ENCODE measurements at regions not wholly inside any gene's neighbourhood (a gene's known extent, or its start where the extent isn't known, plus 50 kb on each side); places are given as distances from the start of the nearest gene placed in this dataset.

GRCh38 chr3:18723206-18723810, 298.2 kb upstream of the SATB1 start:
- no peak overlapping the region for H3K4me3 ChIP-seq (ENCODE audit: low read depth, low read length)
- DNase-seq (ENCODE audit: low read depth): peak; percentile 58
- TF ChIP-seq POLR2A (IDR thresholded peaks at IDR 0.05; ENCODE audit: extremely low read depth, insufficient read length) (no peak), MAX (IDR thresholded peaks at IDR 0.05; ENCODE audit: low read depth, low read length) (no peak)

- no peak for DNase-seq (ENCODE audit: low read depth)
- H3K4me3 ChIP-seq (ENCODE audit: low read depth, low read length): no peak overlapping the region
- no peak for TF ChIP-seq MAX (IDR thresholded peaks at IDR 0.05; ENCODE audit: low read depth, low read length)
- no peak for TF ChIP-seq POLR2A (IDR thresholded peaks at IDR 0.05; ENCODE audit: extremely low read depth, insufficient read length)
- no peak for TF ChIP-seq MYC (IDR thresholded peaks at IDR 0.05; ENCODE audit: low read depth, low read length)
Observed at GRCh38 chr3:18720543-18720942, 295.4 kb upstream of the SATB1 start.

DNA sequence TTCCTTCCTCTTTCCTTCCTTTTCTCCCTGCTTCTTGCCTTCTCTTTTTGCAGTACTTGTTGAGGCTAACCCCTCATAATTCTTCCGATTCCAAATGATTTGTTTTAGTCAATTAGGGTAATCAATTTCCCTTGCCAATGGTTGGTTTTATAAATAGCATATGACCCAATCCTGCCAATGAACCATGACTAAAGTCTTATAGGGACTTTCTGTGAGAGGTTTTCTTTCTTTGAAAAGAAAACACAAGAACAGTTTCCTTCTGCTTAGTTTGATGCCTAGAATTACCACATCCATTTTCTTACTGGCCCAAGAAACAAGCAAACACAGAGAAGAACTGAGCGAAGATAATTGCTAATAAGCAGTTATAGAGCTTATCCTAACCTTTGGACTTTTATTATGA, 292.5 kb upstream of the SATB1 start:
- no peak for TF ChIP-seq MYC (IDR thresholded peaks at IDR 0.05; ENCODE audit: low read depth, low read length)
- TF ChIP-seq MAX (IDR thresholded peaks at IDR 0.05; ENCODE audit: low read depth, low read length): no peak
- TF ChIP-seq POLR2A (IDR thresholded peaks at IDR 0.05; ENCODE audit: extremely low read depth, insufficient read length): no peak
- TF ChIP-seq, protein P1, sequence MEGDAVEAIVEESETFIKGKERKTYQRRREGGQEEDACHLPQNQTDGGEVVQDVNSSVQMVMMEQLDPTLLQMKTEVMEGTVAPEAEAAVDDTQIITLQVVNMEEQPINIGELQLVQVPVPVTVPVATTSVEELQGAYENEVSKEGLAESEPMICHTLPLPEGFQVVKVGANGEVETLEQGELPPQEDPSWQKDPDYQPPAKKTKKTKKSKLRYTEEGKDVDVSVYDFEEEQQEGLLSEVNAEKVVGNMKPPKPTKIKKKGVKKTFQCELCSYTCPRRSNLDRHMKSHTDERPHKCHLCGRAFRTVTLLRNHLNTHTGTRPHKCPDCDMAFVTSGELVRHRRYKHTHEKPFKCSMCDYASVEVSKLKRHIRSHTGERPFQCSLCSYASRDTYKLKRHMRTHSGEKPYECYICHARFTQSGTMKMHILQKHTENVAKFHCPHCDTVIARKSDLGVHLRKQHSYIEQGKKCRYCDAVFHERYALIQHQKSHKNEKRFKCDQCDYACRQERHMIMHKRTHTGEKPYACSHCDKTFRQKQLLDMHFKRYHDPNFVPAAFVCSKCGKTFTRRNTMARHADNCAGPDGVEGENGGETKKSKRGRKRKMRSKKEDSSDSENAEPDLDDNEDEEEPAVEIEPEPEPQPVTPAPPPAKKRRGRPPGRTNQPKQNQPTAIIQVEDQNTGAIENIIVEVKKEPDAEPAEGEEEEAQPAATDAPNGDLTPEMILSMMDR (IDR thresholded peaks at IDR 0.05; ENCODE audit: low read depth, low read length): no peak
- DNase-seq (ENCODE audit: low read depth): no peak

GRCh38 chr3:18716821-18717220, 291.7 kb upstream of the SATB1 start:
- DNase-seq (ENCODE audit: low read depth): no peak
- H3K4me3 ChIP-seq (ENCODE audit: low read depth, low read length): no peak overlapping the region
- TF ChIP-seq, protein P1 (IDR thresholded peaks at IDR 0.05; ENCODE audit: low read depth, low read length): no peak
- no peak for TF ChIP-seq POLR2A (IDR thresholded peaks at IDR 0.05; ENCODE audit: extremely low read depth, insufficient read length)
- TF ChIP-seq MYC (IDR thresholded peaks at IDR 0.05; ENCODE audit: low read depth, low read length): no peak
- no peak for TF ChIP-seq MAX (IDR thresholded peaks at IDR 0.05; ENCODE audit: low read depth, low read length)

More for the DNA sequence above, 292.5 kb upstream of the SATB1 start:
- H3K4me3 ChIP-seq (ENCODE audit: low read depth, low read length): no peak overlapping the region

- TF ChIP-seq, protein P1 (IDR thresholded peaks at IDR 0.05; ENCODE audit: low read depth, low read length): no peak
- no peak for TF ChIP-seq MAX (IDR thresholded peaks at IDR 0.05; ENCODE audit: low read depth, low read length)
- no peak for TF ChIP-seq POLR2A (IDR thresholded peaks at IDR 0.05; ENCODE audit: extremely low read depth, insufficient read length)
- no peak for TF ChIP-seq MYC (IDR thresholded peaks at IDR 0.05; ENCODE audit: low read depth, low read length)
- DNase-seq (ENCODE audit: low read depth): no peak
Observed at GRCh38 chr3:18716101-18716500, 291.0 kb upstream of the SATB1 start.

DNA sequence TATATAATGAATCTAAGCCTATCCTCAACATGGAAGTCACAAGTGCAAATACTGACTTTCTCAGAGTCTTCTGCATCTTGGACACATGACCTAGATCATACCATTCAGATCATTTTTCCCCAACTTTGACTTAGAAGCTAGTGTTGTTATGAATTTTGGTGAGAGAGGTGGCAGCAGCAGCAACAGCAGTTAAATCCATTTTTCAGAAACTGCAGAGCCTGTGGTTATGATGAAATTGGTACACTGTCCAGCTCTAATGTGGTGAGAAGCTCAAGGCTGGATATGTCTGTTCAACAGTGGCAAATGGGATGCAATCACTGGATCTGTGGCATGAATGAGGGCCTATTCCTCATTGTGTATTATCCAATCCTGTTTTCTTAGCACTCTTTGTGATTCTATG, 290.1 kb upstream of the SATB1 start:
- TF ChIP-seq, protein P1 (IDR thresholded peaks at IDR 0.05; ENCODE audit: low read depth, low read length): no peak
- no peak for TF ChIP-seq MAX (IDR thresholded peaks at IDR 0.05; ENCODE audit: low read depth, low read length)
- no peak for TF ChIP-seq POLR2A (IDR thresholded peaks at IDR 0.05; ENCODE audit: extremely low read depth, insufficient read length)
- TF ChIP-seq MYC (IDR thresholded peaks at IDR 0.05; ENCODE audit: low read depth, low read length): no peak
- no peak for DNase-seq (ENCODE audit: low read depth)
- no peak overlapping the region for H3K4me3 ChIP-seq (ENCODE audit: low read depth, low read length)

More at GRCh38 chr3:18716101-18716500, 291.0 kb upstream of the SATB1 start:
- H3K4me3 ChIP-seq (ENCODE audit: low read depth, low read length): no peak overlapping the region

All from NB4 (cell line).